ENCODE measurements at regions not wholly inside any gene's neighbourhood (a gene's known extent, or its start where the extent isn't known, plus 50 kb on each side); places are given as distances from the start of the nearest gene placed in this dataset.

GRCh38 chr12:97127061-97127460, 220.0 kb downstream of the NEDD1 start:
- WGBS (ENCODE audit: low lambda C conversion rate), result 0% methylated on average over 2 of the region's 2 CpGs
- H3K27me3 ChIP-seq (ENCODE audit: control insufficient read depth in 1 of 2, insufficient read depth in 2 of 2, low read length in 2 of 2), result no peaks in the 10 kb centered on the region
- no peak for FAIRE-seq
- BruUV-seq (replicated peaks), result no TSS peak
- H3K9me3 ChIP-seq (ENCODE audit: low read length), result no peaks in the 10 kb centered on the region
- no peak overlapping the region for H3K4me3 ChIP-seq (replicated peaks in 1 of 3; ENCODE audit: insufficient read depth in 1 of 3, low read depth in 2 of 3, low read length in 3 of 3)
- no peak overlapping the region for H3K4me2 ChIP-seq (ENCODE audit: low read depth, low read length)
- in situ Hi-C loops (cut with HindIII; ENCODE audit: extremely low pct_ligation_motif_present, low pct_unique_long_range_greater_than_20kb) (loop anchor here (25.0 kb wide), 1 partner anchor 1260 kb away; no protein-coding TSS in a partner anchor), intact Hi-C loops (cut with micrococcal nuclease; ENCODE audit: unreplicated experiment) (no loop called here)
- no peaks in the 10 kb centered on the region for H3K36me3 ChIP-seq (replicated peaks in 1 of 2; ENCODE audit: control insufficient read depth in 1 of 2, insufficient read depth in 2 of 2, low read length in 2 of 2)
- CTCF ChIA-PET (ENCODE audit: low intra/inter-chr PET ratio, low total read pairs), result no interaction called here
- H3K4me1 ChIP-seq (ENCODE audit: insufficient read depth, low read length), result no peaks in the 10 kb centered on the region
- no peak for ATAC-seq
- POLR2A ChIA-PET, result no interaction called here
- no peak for DNase-seq (ENCODE audit: low spot score)
- H4K20me1 ChIP-seq (ENCODE audit: insufficient read depth, low read length), result no peaks in the 10 kb centered on the region
- TF ChIP-seq ZNF251 (CRISPR knock-in tag; IDR thresholded peaks at IDR 0.05) (no peak), PRPF4 (IDR thresholded peaks at IDR 0.05; ENCODE audit: low read depth, low read length, poor library complexity, severe bottlenecking) (no peak), TCF7L2 (IDR thresholded peaks at IDR 0.05; ENCODE audit: low read depth, low read length) (no peak), ARID5B (CRISPR knock-in tag; IDR thresholded peaks at IDR 0.05) (no peak)
- H3K9ac ChIP-seq (ENCODE audit: insufficient read depth, low read depth, low read length), result no peak overlapping the region
- H2AFZ ChIP-seq (ENCODE audit: low read length), result no peak overlapping the region
- no peak overlapping the region for H3K27ac ChIP-seq (ENCODE audit: extremely low read length, insufficient read depth, low read length)
- H3K79me2 ChIP-seq (ENCODE audit: insufficient read depth, low read length), result no peaks in the 10 kb centered on the region
